ENCODE measurements at regions not wholly inside any gene's neighbourhood (a gene's known extent, or its start where the extent isn't known, plus 50 kb on each side); places are given as distances from the start of the nearest gene placed in this dataset.

DNA sequence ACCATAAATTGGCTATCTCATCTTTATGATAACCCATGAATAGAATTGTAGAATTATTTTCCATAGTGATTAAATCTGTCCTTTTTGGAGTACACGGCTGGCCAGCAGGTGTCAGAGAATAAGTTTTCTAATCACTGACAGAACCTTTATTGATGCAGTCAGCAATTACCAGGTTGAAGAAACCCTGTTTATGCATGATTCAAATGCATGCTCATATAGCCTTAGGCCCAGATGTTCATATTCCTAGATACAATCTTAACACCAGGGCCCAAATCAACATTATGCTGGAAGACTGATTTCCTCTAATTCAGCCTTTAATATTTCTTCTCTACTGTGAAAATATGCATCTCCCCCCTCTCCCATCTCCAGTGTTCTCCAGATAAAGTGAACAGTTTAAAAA, 243.5 kb upstream of the DCBLD2 start:
- DNase-seq (ENCODE audit: low read depth, low spot score), result no peak
- ChIA-PET POLR2A (no interaction called here), CTCF (no interaction called here)
- no peaks in the 10 kb centered on the region for H3K9me3 ChIP-seq (ENCODE audit: control insufficient read depth, insufficient read depth, low read length)
- no peak overlapping the region for H3K4me3 ChIP-seq (ENCODE audit: low read depth, low read length)
- H3K27ac ChIP-seq (ENCODE audit: low read depth, low read length), result no peak overlapping the region
- H3K27me3 ChIP-seq (ENCODE audit: control insufficient read depth, insufficient read depth, low read length), result no peaks in the 10 kb centered on the region
- TF ChIP-seq, protein P1, sequence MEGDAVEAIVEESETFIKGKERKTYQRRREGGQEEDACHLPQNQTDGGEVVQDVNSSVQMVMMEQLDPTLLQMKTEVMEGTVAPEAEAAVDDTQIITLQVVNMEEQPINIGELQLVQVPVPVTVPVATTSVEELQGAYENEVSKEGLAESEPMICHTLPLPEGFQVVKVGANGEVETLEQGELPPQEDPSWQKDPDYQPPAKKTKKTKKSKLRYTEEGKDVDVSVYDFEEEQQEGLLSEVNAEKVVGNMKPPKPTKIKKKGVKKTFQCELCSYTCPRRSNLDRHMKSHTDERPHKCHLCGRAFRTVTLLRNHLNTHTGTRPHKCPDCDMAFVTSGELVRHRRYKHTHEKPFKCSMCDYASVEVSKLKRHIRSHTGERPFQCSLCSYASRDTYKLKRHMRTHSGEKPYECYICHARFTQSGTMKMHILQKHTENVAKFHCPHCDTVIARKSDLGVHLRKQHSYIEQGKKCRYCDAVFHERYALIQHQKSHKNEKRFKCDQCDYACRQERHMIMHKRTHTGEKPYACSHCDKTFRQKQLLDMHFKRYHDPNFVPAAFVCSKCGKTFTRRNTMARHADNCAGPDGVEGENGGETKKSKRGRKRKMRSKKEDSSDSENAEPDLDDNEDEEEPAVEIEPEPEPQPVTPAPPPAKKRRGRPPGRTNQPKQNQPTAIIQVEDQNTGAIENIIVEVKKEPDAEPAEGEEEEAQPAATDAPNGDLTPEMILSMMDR (IDR thresholded peaks at IDR 0.05; ENCODE audit: low read depth, low read length), result no peak

DNA sequence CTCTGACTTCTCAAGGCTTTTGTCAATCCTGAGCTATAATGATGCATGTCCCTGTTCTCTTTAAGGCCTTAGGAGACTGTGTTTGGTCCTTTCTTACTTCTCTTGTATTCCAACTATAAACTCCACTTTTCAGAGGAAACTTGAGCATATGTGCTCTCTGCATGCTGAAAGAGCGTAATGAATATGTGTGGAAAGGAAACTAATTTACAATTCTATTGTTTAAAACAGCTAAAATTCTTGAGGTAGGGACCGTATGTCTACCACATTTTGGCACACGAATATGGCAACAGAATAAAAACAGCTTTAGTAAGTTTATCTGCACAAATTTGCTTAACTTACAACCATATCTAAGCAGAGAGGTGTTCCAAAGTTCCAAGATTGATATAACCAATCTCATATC, 242.0 kb upstream of the DCBLD2 start:
- Histone ChIP-seq H3K9me3 (ENCODE audit: control insufficient read depth, insufficient read depth, low read length) (no peaks in the 10 kb centered on the region), H3K4me3 (ENCODE audit: low read depth, low read length) (no peak overlapping the region), H3K27me3 (ENCODE audit: control insufficient read depth, insufficient read depth, low read length) (no peaks in the 10 kb centered on the region), H3K27ac (ENCODE audit: low read depth, low read length) (no peak overlapping the region)
- CTCF ChIA-PET, result interaction anchor here (1.3 kb wide), 1 partner anchor 30 kb away, joined by 3 read pairs; no protein-coding TSS in a partner anchor
- no peak for DNase-seq (ENCODE audit: low read depth, low spot score)
- POLR2A ChIA-PET, result no interaction called here
- TF ChIP-seq, protein P1 (IDR thresholded peaks at IDR 0.05; ENCODE audit: low read depth, low read length), result no peak

DNA sequence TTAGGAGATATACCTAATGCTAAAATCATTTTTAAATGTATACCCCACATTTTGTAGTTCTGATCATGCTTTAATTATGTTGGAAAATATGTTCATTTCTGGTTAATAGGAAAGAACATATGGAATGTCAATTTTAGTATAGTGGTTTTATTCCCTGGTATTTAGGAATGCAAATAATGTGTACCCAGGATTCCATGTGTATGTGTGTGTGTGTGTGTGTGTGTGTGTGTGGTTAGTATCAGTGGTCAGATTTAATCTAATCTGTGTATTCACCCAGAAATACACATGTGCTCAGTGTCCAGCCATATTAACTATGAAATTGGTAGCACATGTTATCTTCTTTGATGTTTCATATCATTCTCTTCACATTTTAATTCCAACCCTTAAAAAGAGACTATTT, 233.5 kb upstream of the DCBLD2 start:
- H3K4me3 ChIP-seq (ENCODE audit: low read depth, low read length), result no peak overlapping the region
- H3K27ac ChIP-seq (ENCODE audit: low read depth, low read length), result no peak overlapping the region
- ChIA-PET CTCF (no interaction called here), POLR2A (no interaction called here)
- H3K27me3 ChIP-seq (ENCODE audit: control insufficient read depth, insufficient read depth, low read length), result no peaks in the 10 kb centered on the region
- no peak for DNase-seq (ENCODE audit: low read depth, low spot score)
- no peaks in the 10 kb centered on the region for H3K9me3 ChIP-seq (ENCODE audit: control insufficient read depth, insufficient read depth, low read length)
- TF ChIP-seq, protein P1 (IDR thresholded peaks at IDR 0.05; ENCODE audit: low read depth, low read length), result no peak

DNA sequence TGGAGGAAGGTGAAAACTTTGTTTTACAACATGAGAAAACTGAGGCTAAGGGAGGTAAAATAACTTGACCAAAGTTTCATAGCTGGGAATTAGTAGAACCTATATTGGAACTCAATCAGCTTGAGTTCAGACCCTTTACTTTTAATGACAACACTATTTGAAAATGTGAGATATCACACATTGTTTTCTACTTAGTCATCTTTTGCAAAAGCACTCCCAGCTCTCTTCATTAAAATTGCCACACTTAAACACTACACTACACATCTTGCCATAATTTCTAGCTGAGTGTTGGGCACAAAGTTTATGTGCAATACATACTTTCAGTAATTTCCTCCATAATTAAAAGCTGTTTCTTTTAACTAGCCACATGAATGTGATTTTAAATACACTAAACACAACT, 230.4 kb upstream of the DCBLD2 start:
- POLR2A ChIA-PET, result no interaction called here
- CTCF ChIA-PET, result interaction anchor here (1.4 kb wide), 1 partner anchor 41 kb away, joined by 8 read pairs; no protein-coding TSS in a partner anchor
- no peak overlapping the region for H3K4me3 ChIP-seq (ENCODE audit: low read depth, low read length)

DNA sequence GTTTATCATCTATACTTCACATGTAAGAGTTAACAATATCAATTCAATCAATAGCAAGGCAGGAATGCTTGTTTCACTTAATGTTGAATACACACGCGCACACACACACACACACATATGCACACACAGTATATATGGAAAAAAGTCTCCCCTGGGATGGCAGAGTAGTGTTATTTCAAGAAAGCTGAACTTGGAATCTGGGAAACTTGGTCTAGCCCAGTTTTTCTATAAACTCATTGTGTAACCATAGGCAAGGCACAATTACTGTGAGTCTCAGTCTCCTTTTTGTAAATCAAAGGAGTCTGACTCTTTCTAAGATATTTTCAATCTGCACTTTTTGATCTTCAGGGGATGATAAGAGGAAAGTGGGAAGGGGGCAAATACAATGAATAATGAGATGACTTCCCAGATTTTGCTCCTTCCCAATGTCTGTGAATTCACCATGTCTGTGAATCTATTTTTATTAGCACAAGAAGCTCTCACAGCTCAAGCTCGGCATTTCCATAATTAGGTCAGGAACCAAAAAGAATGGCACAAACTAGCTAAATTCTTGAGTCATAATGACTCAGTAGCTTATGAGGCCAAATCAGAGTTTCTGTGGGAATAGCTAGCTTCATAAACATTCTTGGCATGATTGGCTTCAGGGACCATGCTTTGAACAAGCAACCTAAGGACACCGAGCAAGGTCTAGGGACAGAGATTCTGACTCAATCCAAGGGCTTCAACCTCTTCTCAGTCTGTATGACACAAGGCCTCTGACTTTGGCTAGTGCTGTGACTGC, 227.4 kb upstream of the DCBLD2 start:
- ChIA-PET POLR2A (no interaction called here), CTCF (interaction anchor here (1.2 to 2.0 kb wide), 2 partner anchors 44 kb away, joined by 3 to 6 read pairs; no protein-coding TSS in a partner anchor)
- Histone ChIP-seq H3K27ac (ENCODE audit: low read depth, low read length) (peak overlapping the region; percentile 68), H3K27me3 (ENCODE audit: control insufficient read depth, insufficient read depth, low read length) (no peaks in the 10 kb centered on the region), H3K9me3 (ENCODE audit: control insufficient read depth, insufficient read depth, low read length) (no peaks in the 10 kb centered on the region), H3K4me3 (ENCODE audit: low read depth, low read length) (no peak overlapping the region)
- TF ChIP-seq, protein P1 (IDR thresholded peaks at IDR 0.05; ENCODE audit: low read depth, low read length), result no peak
- DNase-seq (ENCODE audit: low read depth, low spot score), result peak; percentile 74

More for the DNA sequence above, 230.4 kb upstream of the DCBLD2 start:
- no peak for DNase-seq (ENCODE audit: low read depth, low spot score)
- no peaks in the 10 kb centered on the region for H3K9me3 ChIP-seq (ENCODE audit: control insufficient read depth, insufficient read depth, low read length)
- TF ChIP-seq, protein P1 (IDR thresholded peaks at IDR 0.05; ENCODE audit: low read depth, low read length), result no peak
- H3K27me3 ChIP-seq (ENCODE audit: control insufficient read depth, insufficient read depth, low read length), result no peaks in the 10 kb centered on the region
- H3K27ac ChIP-seq (ENCODE audit: low read depth, low read length), result no peak overlapping the region

All from AG04450 (cell line).